Hepatocyte (in vitro differentiated cells): ENCODE measurements at regions not wholly inside any gene's neighbourhood (a gene's known extent, or its start where the extent isn't known, plus 50 kb on each side); places are given as distances from the start of the nearest gene placed in this dataset.

Experiments used
- DNase-seq: peaks from one replicate; pipeline ENCODE4 v3.0.0-alpha.2; 2016; ENCODE audit warnings: low spot score
- H2AFZ ChIP-seq: fragments of 200-600 bp; sonication (generic); 2 replicates; pipeline ENCODE4 v1.6.0; 2016; ENCODE audit warnings: antibody characterized with exemption, mild to moderate bottlenecking
- H3K27ac ChIP-seq: fragments of 200-600 bp; sonication (generic); 2 replicates; pipeline ENCODE4 v1.5.1; 2016; ENCODE audit warnings: mild to moderate bottlenecking
- H3K27me3 ChIP-seq: fragments of 200-600 bp; sonication (generic); 2 replicates; pipeline ENCODE4 v1.6.1; 2016
- H3K36me3 ChIP-seq: fragments of 200-600 bp; sonication (generic); replicated peaks from 2 replicates; pipeline ENCODE4 v1.5.1; 2016; ENCODE audit warnings: low read depth; ENCODE audit not compliant: insufficient read depth
- H3K4me1 ChIP-seq: fragments of 200-600 bp; sonication (generic); 2 replicates; pipeline ENCODE4 v1.5.1; 2016; ENCODE audit warnings: mild to moderate bottlenecking, moderate library complexity; ENCODE audit not compliant: insufficient read depth
- H3K4me2 ChIP-seq: fragments of 200-600 bp; sonication (generic); 2 replicates; pipeline ENCODE4 v1.6.0; 2016
- H3K4me3 ChIP-seq: fragments of 200-600 bp; sonication (generic); 2 replicates; pipeline ENCODE4 v1.5.1; 2016; ENCODE audit warnings: mild to moderate bottlenecking
- H3K79me2 ChIP-seq: fragments of 200-600 bp; sonication (generic); 2 replicates; pipeline ENCODE4 v1.6.0; 2017; ENCODE audit warnings: mild to moderate bottlenecking
- H3K9me2 ChIP-seq: fragments of 200-600 bp; sonication (generic); replicated peaks from 2 replicates; pipeline ENCODE4 v1.6.0; 2017; ENCODE audit warnings: mild to moderate bottlenecking; ENCODE audit not compliant: insufficient read depth
- H3K9me3 ChIP-seq: fragments of 200-600 bp; sonication (generic); 2 replicates; pipeline ENCODE4 v1.5.1; 2016; ENCODE audit warnings: low read depth, mild to moderate bottlenecking
- H4K20me1 ChIP-seq: fragments of 200-600 bp; sonication (generic); 2 replicates; pipeline ENCODE4 v1.6.0; 2016; ENCODE audit warnings: mild to moderate bottlenecking; ENCODE audit not compliant: insufficient read depth, poor library complexity, severe bottlenecking
- CTCF ChIP-seq: fragments of 200-600 bp; sonication (generic); IDR thresholded peaks from 2 replicates; pipeline ENCODE4 v1.5.1; 2016; ENCODE audit warnings: antibody characterized with exemption, mild to moderate bottlenecking; ENCODE audit not compliant: poor library complexity
- EZH2 ChIP-seq: fragments of 200-600 bp; sonication (generic); IDR thresholded peaks from 2 replicates; pipeline ENCODE4 v1.6.1; 2016; ENCODE audit warnings: antibody characterized with exemption, mild to moderate bottlenecking, borderline replicate concordance
- EZH2phosphoT487 ChIP-seq: fragments of 200-600 bp; sonication (generic); IDR thresholded peaks from one replicate; pipeline ENCODE4 v1.6.1; 2018; ENCODE audit warnings: antibody characterized with exemption, mild to moderate bottlenecking, low read depth, moderate library complexity; ENCODE audit not compliant: unreplicated experiment, severe bottlenecking
- WGBS: methylation state at CpG from one replicate; pipeline ENCODE4 v1.1.6; 2016; ENCODE audit warnings: low lambda C conversion rate; ENCODE audit errors: missing lambda C conversion rate; 5-methylcytosine and 5-hydroxymethylcytosine counted together

- no peak overlapping the region for H3K27ac ChIP-seq
- WGBS, result 83% methylated on average over 7 of the region's 7 CpGs
- no peaks in the 10 kb centered on the region for H4K20me1 ChIP-seq
- H3K36me3 ChIP-seq, result no peaks in the 10 kb centered on the region
- no peak overlapping the region for H3K4me3 ChIP-seq
- TF ChIP-seq EZH2 (no peak), CTCF (no peak), EZH2phosphoT487 (no peak)
- H2AFZ ChIP-seq, result no peak overlapping the region
- H3K9me3 ChIP-seq, result no peaks in the 10 kb centered on the region
- H3K79me2 ChIP-seq, result no peaks in the 10 kb centered on the region
- H3K9me2 ChIP-seq, result no peaks in the 10 kb centered on the region
- no peaks in the 10 kb centered on the region for H3K27me3 ChIP-seq
- DNase-seq, result no peak
- no peak overlapping the region for H3K4me2 ChIP-seq
- H3K4me1 ChIP-seq, result no peaks in the 10 kb centered on the region
Measured at GRCh38 chr1:11400567-11400966, 78.4 kb upstream of the DISP3 start.

- Histone ChIP-seq H3K27me3 (no peaks in the 10 kb centered on the region), H3K9me2 (no peaks in the 10 kb centered on the region), H3K4me3 (no peak overlapping the region), H3K9me3 (no peaks in the 10 kb centered on the region), H3K36me3 (no peaks in the 10 kb centered on the region), H2AFZ (no peak overlapping the region), H3K79me2 (no peaks in the 10 kb centered on the region), H3K4me1 (no peaks in the 10 kb centered on the region), H3K27ac (no peak overlapping the region), H3K4me2 (no peak overlapping the region), H4K20me1 (no peaks in the 10 kb centered on the region)
- no peak for DNase-seq
- TF ChIP-seq EZH2 (no peak), EZH2phosphoT487 (no peak)
- WGBS, result 90% methylated on average over 6 of the region's 6 CpGs
Measured at GRCh38 chr1:11406845-11407244, 72.1 kb upstream of the DISP3 start.

GRCh38 chr1:11407301-11407994 lies 71.5 kb upstream of the DISP3 start:
- Histone ChIP-seq H3K79me2 (no peaks in the 10 kb centered on the region), H4K20me1 (no peaks in the 10 kb centered on the region), H3K9me2 (no peaks in the 10 kb centered on the region), H3K4me3 (no peak overlapping the region), H3K4me1 (no peaks in the 10 kb centered on the region), H3K27me3 (no peaks in the 10 kb centered on the region), H3K36me3 (no peaks in the 10 kb centered on the region), H3K4me2 (no peak overlapping the region), H3K9me3 (no peaks in the 10 kb centered on the region), H2AFZ (no peak overlapping the region), H3K27ac (no peak overlapping the region)
- DNase-seq, result no peak
- TF ChIP-seq EZH2 (no peak), EZH2phosphoT487 (no peak)
- WGBS, result 78% methylated on average over 13 of the region's 13 CpGs

GRCh38 chr1:11412141-11412540 lies 66.8 kb upstream of the DISP3 start:
- Histone ChIP-seq H3K27ac (no peak overlapping the region), H3K9me2 (no peaks in the 10 kb centered on the region), H3K27me3 (peaks cover 7% of the 10 kb centered on the region), H3K4me3 (no peak overlapping the region), H3K36me3 (no peaks in the 10 kb centered on the region), H3K4me2 (no peak overlapping the region), H3K4me1 (no peaks in the 10 kb centered on the region), H3K9me3 (no peaks in the 10 kb centered on the region), H3K79me2 (no peaks in the 10 kb centered on the region), H4K20me1 (no peaks in the 10 kb centered on the region), H2AFZ (no peak overlapping the region)
- no peak for DNase-seq
- WGBS, result 92% methylated on average over 3 of the region's 3 CpGs
- TF ChIP-seq CTCF, result no peak
